Prostate gland (tissue), 2 donors: ENCODE measurements at regions not wholly inside any gene's neighbourhood (a gene's known extent, or its start where the extent isn't known, plus 50 kb on each side); places are given as distances from the start of the nearest gene placed in this dataset.

Source experiments
- POLR2AphosphoS5 ChIP-seq: sonication (generic); formaldehyde crosslinking; IDR thresholded peaks from one replicate; pipeline ENCODE4 v1.6.1; 2017; ENCODE audit warnings: antibody characterized with exemption
- TF ChIP-seq, protein P1 (sequence below), 4 experiments: fragments of 200-600 bp in 2 of 4; fragments of 450-650 bp in 2 of 4; sonication (generic) in 2 of 4; IDR thresholded peaks; 1 replicate in 3 of 4; 2 replicates in 1 of 4; pipeline ENCODE4 v1.5.1; 2016 to 2019; ENCODE audit warnings: antibody characterized with exemption in 4 of 4, mild to moderate bottlenecking in 2 of 4, moderate library complexity in 2 of 4

- TF ChIP-seq, protein P1, sequence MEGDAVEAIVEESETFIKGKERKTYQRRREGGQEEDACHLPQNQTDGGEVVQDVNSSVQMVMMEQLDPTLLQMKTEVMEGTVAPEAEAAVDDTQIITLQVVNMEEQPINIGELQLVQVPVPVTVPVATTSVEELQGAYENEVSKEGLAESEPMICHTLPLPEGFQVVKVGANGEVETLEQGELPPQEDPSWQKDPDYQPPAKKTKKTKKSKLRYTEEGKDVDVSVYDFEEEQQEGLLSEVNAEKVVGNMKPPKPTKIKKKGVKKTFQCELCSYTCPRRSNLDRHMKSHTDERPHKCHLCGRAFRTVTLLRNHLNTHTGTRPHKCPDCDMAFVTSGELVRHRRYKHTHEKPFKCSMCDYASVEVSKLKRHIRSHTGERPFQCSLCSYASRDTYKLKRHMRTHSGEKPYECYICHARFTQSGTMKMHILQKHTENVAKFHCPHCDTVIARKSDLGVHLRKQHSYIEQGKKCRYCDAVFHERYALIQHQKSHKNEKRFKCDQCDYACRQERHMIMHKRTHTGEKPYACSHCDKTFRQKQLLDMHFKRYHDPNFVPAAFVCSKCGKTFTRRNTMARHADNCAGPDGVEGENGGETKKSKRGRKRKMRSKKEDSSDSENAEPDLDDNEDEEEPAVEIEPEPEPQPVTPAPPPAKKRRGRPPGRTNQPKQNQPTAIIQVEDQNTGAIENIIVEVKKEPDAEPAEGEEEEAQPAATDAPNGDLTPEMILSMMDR (IDR thresholded peaks at IDR 0.05), result no peak
- TF ChIP-seq POLR2AphosphoS5, result no peak
These were observed 477.6 kb upstream of the GRID2 start for GRCh38 chr4:91826186-91826585.
